ENCODE measurements at regions not wholly inside any gene's neighbourhood (a gene's known extent, or its start where the extent isn't known, plus 50 kb on each side); places are given as distances from the start of the nearest gene placed in this dataset.

- no peaks in the 10 kb centered on the region for H3K36me3 Mint-ChIP-seq
- no peaks in the 10 kb centered on the region for H3K36me3 ChIP-seq (ENCODE audit: insufficient read depth, low read length)
- no peak for DNase-seq
- CTCF ChIA-PET (ENCODE audit: partially characterized antibody) = no interaction called here
- no peak overlapping the region for H3K4me3 ChIP-seq (ENCODE audit: low read length in 2 of 2)
- intact Hi-C loops (cut with micrococcal nuclease) = no loop called here
- no peaks in the 10 kb centered on the region for H3K27me3 ChIP-seq (ENCODE audit: insufficient read depth, low read length)
- H3K4me1 ChIP-seq (ENCODE audit: insufficient read depth, low read length) = no peaks in the 10 kb centered on the region
- H3K9me3 Mint-ChIP-seq = no peaks in the 10 kb centered on the region
- POLR2A ChIA-PET (ENCODE audit: partially characterized antibody) = no interaction called here
- H3K27me3 Mint-ChIP-seq = peaks cover 9% of the 10 kb centered on the region in 2 donors
- H3K9me3 ChIP-seq (ENCODE audit: control insufficient read depth in 1 of 2, low read length in 2 of 2) = no peaks in the 10 kb centered on the region
- H3K27ac Mint-ChIP-seq = no peak overlapping the region
- H3K27ac ChIP-seq (ENCODE audit: low read depth, low read length) = no peak overlapping the region
- no peak overlapping the region for H3K4me3 Mint-ChIP-seq
- H3K4me1 Mint-ChIP-seq = peaks cover 0 to under 1% (median 0%) of the 10 kb centered on the region in 4 donors
These were observed 207.6 kb downstream of the ANKRD60 start for GRCh38 chr20:58020656-58021454.

GRCh38 chr20:58019850-58020625 lies 208.4 kb downstream of the ANKRD60 start:
- Histone ChIP-seq H3K27me3 (ENCODE audit: insufficient read depth, low read length) (no peaks in the 10 kb centered on the region), H3K4me3 (ENCODE audit: low read length in 2 of 2) (no peak overlapping the region), H3K9me3 (ENCODE audit: control insufficient read depth in 1 of 2, low read length in 2 of 2) (no peaks in the 10 kb centered on the region), H3K27ac (ENCODE audit: low read depth, low read length) (no peak overlapping the region), H3K4me1 (ENCODE audit: insufficient read depth, low read length) (peaks cover under 1% of the 10 kb centered on the region), H3K36me3 (ENCODE audit: insufficient read depth, low read length) (no peaks in the 10 kb centered on the region)
- ChIA-PET POLR2A (ENCODE audit: partially characterized antibody) (no interaction called here), CTCF (ENCODE audit: partially characterized antibody) (no interaction called here)
- DNase-seq = no peak
- Mint-ChIP-seq H3K4me1 (peaks cover under 1 to 5% (median 1%) of the 10 kb centered on the region in 4 donors), H3K36me3 (no peaks in the 10 kb centered on the region), H3K27me3 (peaks cover 9 to 10% of the 10 kb centered on the region in 2 donors), H3K4me3 (no peak overlapping the region), H3K9me3 (no peaks in the 10 kb centered on the region), H3K27ac (no peak overlapping the region)
- intact Hi-C loops (cut with micrococcal nuclease) = no loop called here

GRCh38 chr20:58019027-58019849 lies 209.2 kb downstream of the ANKRD60 start:
- no peak overlapping the region for H3K27ac ChIP-seq (ENCODE audit: low read depth, low read length)
- H3K36me3 Mint-ChIP-seq = no peaks in the 10 kb centered on the region
- peaks cover 9% of the 10 kb centered on the region for H3K4me1 ChIP-seq (ENCODE audit: insufficient read depth, low read length)
- H3K27ac Mint-ChIP-seq = no peak overlapping the region
- no peak overlapping the region for H3K4me3 Mint-ChIP-seq
- ChIA-PET CTCF (ENCODE audit: partially characterized antibody) (no interaction called here), POLR2A (ENCODE audit: partially characterized antibody) (no interaction called here)
- no peak for DNase-seq
- intact Hi-C loops (cut with micrococcal nuclease) = no loop called here
- peaks cover 9 to 10% of the 10 kb centered on the region in 2 donors for H3K27me3 Mint-ChIP-seq
- H3K9me3 ChIP-seq (ENCODE audit: control insufficient read depth in 1 of 2, low read length in 2 of 2) = no peaks in the 10 kb centered on the region
- no peaks in the 10 kb centered on the region for H3K27me3 ChIP-seq (ENCODE audit: insufficient read depth, low read length)
- H3K4me1 Mint-ChIP-seq = peaks cover 7 to 13% (median 8%) of the 10 kb centered on the region in 4 donors
- no peaks in the 10 kb centered on the region for H3K9me3 Mint-ChIP-seq
- H3K4me3 ChIP-seq (ENCODE audit: low read length in 2 of 2) = no peak overlapping the region
- no peaks in the 10 kb centered on the region for H3K36me3 ChIP-seq (ENCODE audit: insufficient read depth, low read length)

- no peak overlapping the region for H3K27ac Mint-ChIP-seq
- Histone ChIP-seq H3K27ac (ENCODE audit: low read depth, low read length) (no peak overlapping the region), H3K4me3 (ENCODE audit: low read length in 2 of 2) (no peak overlapping the region), H3K9me3 (ENCODE audit: control insufficient read depth in 1 of 2, low read length in 2 of 2) (no peaks in the 10 kb centered on the region), H3K36me3 (ENCODE audit: insufficient read depth, low read length) (no peaks in the 10 kb centered on the region), H3K4me1 (ENCODE audit: insufficient read depth, low read length) (peaks cover 10% of the 10 kb centered on the region), H3K27me3 (ENCODE audit: insufficient read depth, low read length) (no peaks in the 10 kb centered on the region)
- no peaks in the 10 kb centered on the region for H3K36me3 Mint-ChIP-seq
- CTCF ChIA-PET (ENCODE audit: partially characterized antibody) = no interaction called here
- POLR2A ChIA-PET (ENCODE audit: partially characterized antibody) = no interaction called here
- H3K27me3 Mint-ChIP-seq = peaks cover 9 to 10% of the 10 kb centered on the region in 2 donors
- peaks cover 9 to 14% (median 11%) of the 10 kb centered on the region in 4 donors for H3K4me1 Mint-ChIP-seq
- DNase-seq = no peak
- H3K9me3 Mint-ChIP-seq = no peaks in the 10 kb centered on the region
- intact Hi-C loops (cut with micrococcal nuclease) = no loop called here
- H3K4me3 Mint-ChIP-seq = no peak overlapping the region
These were observed 209.9 kb downstream of the ANKRD60 start for GRCh38 chr20:58018590-58018989.

GRCh38 chr20:58017970-58018530 lies 210.4 kb downstream of the ANKRD60 start:
- Histone ChIP-seq H3K27me3 (ENCODE audit: insufficient read depth, low read length) (no peaks in the 10 kb centered on the region), H3K36me3 (ENCODE audit: insufficient read depth, low read length) (no peaks in the 10 kb centered on the region), H3K9me3 (ENCODE audit: control insufficient read depth in 1 of 2, low read length in 2 of 2) (no peaks in the 10 kb centered on the region), H3K4me1 (ENCODE audit: insufficient read depth, low read length) (peaks cover 10% of the 10 kb centered on the region), H3K27ac (ENCODE audit: low read depth, low read length) (no peak overlapping the region), H3K4me3 (ENCODE audit: low read length in 2 of 2) (no peak overlapping the region)
- Mint-ChIP-seq H3K4me3 (no peak overlapping the region), H3K27me3 (peaks cover 9 to 10% of the 10 kb centered on the region in 2 donors), H3K27ac (no peak overlapping the region), H3K9me3 (no peaks in the 10 kb centered on the region), H3K4me1 (peaks cover 9 to 14% (median 11%) of the 10 kb centered on the region in 4 donors), H3K36me3 (no peaks in the 10 kb centered on the region)
- intact Hi-C loops (cut with micrococcal nuclease) = no loop called here
- ChIA-PET CTCF (ENCODE audit: partially characterized antibody) (no interaction called here), POLR2A (ENCODE audit: partially characterized antibody) (no interaction called here)
- DNase-seq = no peak

GRCh38 chr20:58017231-58017969 lies 211.1 kb downstream of the ANKRD60 start:
- Mint-ChIP-seq H3K27ac (no peak overlapping the region), H3K36me3 (no peaks in the 10 kb centered on the region), H3K9me3 (no peaks in the 10 kb centered on the region), H3K4me1 (peaks cover 9 to 14% (median 11%) of the 10 kb centered on the region in 4 donors), H3K27me3 (peaks cover 9 to 10% of the 10 kb centered on the region in 2 donors), H3K4me3 (no peak overlapping the region)
- no peak overlapping the region for H3K4me3 ChIP-seq (ENCODE audit: low read length in 2 of 2)
- no peaks in the 10 kb centered on the region for H3K27me3 ChIP-seq (ENCODE audit: insufficient read depth, low read length)
- ChIA-PET POLR2A (ENCODE audit: partially characterized antibody) (no interaction called here), CTCF (ENCODE audit: partially characterized antibody) (no interaction called here)
- intact Hi-C loops (cut with micrococcal nuclease) = no loop called here
- H3K27ac ChIP-seq (ENCODE audit: low read depth, low read length) = no peak overlapping the region
- DNase-seq = no peak
- H3K36me3 ChIP-seq (ENCODE audit: insufficient read depth, low read length) = no peaks in the 10 kb centered on the region
- peaks cover 10% of the 10 kb centered on the region for H3K4me1 ChIP-seq (ENCODE audit: insufficient read depth, low read length)
- H3K9me3 ChIP-seq (ENCODE audit: control insufficient read depth in 1 of 2, low read length in 2 of 2) = no peaks in the 10 kb centered on the region
